Epithelial cell of esophagus (primary cell): ENCODE measurements at regions not wholly inside any gene's neighbourhood (a gene's known extent, or its start where the extent isn't known, plus 50 kb on each side); places are given as distances from the start of the nearest gene placed in this dataset.

Experiments
- DNase-seq: peaks from one replicate; pipeline ENCODE4 v3.0.0; 2010; ENCODE audit warnings: low read depth
- H3K4me3 ChIP-seq: 2 replicates; pipeline ENCODE4 v1.5.1; 2011; ENCODE audit warnings: mild to moderate bottlenecking, low read length, control low read depth
- TF ChIP-seq, protein P1 (sequence below): IDR thresholded peaks from 2 replicates; pipeline ENCODE4 v1.5.1; 2011; ENCODE audit warnings: low read depth, mild to moderate bottlenecking, low read length, control low read depth, inconsistent platforms; ENCODE audit not compliant: insufficient read depth; ENCODE audit errors: missing control alignments

DNA sequence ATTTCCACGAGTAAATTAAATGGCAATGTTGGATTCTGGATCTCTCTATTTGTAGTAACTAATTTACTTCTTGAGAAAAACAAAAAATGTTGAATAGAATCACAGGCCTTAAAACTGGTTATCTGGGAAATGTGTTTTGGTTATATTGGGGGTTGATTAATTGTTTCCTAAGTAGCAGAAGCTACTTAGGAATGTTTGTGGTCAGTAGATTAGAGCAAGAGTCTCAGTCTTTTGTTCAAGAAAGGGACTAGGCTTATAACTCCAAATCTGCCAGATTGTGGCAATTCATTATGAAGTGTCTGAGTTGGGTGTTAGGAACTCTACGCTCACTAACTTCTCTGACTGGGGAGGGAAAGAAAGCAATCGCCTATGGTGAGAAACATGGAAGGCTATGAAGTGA is 244.3 kb upstream of the PHYHIPL start:
- H3K4me3 ChIP-seq = no peak overlapping the region
- TF ChIP-seq, protein P1, sequence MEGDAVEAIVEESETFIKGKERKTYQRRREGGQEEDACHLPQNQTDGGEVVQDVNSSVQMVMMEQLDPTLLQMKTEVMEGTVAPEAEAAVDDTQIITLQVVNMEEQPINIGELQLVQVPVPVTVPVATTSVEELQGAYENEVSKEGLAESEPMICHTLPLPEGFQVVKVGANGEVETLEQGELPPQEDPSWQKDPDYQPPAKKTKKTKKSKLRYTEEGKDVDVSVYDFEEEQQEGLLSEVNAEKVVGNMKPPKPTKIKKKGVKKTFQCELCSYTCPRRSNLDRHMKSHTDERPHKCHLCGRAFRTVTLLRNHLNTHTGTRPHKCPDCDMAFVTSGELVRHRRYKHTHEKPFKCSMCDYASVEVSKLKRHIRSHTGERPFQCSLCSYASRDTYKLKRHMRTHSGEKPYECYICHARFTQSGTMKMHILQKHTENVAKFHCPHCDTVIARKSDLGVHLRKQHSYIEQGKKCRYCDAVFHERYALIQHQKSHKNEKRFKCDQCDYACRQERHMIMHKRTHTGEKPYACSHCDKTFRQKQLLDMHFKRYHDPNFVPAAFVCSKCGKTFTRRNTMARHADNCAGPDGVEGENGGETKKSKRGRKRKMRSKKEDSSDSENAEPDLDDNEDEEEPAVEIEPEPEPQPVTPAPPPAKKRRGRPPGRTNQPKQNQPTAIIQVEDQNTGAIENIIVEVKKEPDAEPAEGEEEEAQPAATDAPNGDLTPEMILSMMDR = no peak
- no peak for DNase-seq

DNA sequence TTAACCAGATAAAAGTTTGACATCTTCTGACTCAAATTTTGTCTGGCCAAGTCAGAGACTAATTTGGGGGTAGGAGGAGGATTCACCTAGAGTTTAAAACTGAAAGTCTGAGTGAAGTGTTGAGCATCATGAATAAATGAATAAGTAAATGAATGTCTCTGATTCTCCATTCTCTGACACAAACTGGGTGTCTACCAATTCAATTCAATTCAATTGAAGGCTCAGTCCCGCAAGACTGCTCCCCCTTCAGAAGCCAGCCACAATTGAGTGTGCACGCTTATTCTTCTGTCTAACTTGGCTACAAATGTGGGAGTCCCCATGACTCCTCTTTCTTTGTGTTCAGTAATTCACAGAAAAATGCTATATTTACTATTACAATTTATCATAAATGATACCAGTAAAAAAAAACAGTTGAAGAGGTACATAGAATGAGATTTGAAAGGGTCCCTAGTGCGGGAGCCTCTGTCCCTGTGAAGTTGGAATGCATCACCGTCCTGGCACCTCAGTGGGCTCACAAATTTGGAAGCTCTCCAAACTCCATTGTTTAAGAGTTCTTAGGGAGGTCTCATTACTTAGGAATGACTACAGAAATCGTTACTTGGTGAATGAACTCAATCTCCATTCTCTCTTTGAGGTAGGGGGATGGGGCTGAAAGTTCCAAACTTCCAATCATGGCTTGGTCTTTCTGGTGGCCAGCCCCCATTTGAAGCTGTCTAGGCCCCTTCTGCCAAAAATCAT is 243.7 kb upstream of the PHYHIPL start:
- H3K4me3 ChIP-seq = no peak overlapping the region
- DNase-seq = no peak
- TF ChIP-seq, protein P1 = no peak

DNA sequence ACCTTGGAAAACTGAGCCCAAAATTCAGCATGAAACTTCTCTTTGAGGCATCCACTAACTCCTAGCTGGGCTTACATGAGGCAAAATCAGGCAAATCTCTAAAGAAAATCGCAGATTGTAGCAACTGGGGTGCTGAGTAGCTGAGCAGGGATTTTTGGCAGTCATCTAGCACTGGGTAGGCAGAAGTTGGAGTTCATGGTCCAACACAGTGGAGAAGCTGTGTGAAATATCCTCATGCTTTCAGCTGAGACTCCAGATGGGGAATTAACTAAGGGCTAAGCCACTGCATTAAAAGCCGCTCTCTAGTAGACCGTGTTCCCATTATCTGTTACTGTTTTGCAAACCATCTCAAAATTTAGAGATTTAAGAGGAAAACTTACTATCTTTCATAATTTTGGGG is 240.1 kb upstream of the PHYHIPL start:
- H3K4me3 ChIP-seq = no peak overlapping the region
- TF ChIP-seq, protein P1 = no peak
- DNase-seq = no peak

DNA sequence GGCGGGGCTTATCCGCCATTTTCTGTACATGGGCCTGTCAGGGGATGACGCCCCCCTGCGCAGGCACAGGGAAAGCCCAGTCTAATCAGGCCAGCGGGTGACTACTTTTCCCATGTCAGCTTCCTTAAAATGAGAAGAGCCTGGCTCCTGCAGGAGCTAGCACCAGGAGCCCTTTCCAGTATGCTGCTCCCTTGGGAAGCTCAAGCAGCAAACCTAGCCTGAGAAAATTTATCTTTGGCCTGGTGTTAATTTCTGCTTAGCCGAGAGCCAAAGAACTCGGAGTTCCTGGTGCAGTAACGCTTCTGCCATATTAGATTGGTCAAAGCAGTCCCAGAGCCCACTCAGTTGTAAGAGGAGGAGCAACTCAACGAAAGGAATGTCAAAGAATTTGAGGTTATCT is 239.0 kb upstream of the PHYHIPL start:
- no peak for DNase-seq
- no peak overlapping the region for H3K4me3 ChIP-seq
- TF ChIP-seq, protein P1 = no peak

DNA sequence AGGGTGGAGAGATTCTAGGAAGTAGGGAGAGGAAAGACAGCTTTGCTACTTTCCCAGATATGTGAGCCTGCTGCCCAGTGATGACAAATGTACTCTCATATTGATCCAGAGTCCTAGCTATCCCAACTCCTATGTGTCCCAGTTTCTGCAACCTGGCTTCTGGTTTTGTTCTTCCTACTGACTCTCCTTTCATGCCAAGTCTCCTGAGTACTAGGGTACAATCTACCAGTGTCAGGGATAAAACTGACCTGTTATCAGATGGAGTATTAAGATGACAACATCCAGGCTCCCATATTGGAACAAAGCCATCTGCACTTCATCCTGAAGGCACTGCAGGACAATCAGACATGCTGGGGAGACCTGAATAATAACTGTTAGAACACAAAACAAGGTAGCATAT is 233.7 kb upstream of the PHYHIPL start:
- DNase-seq = no peak
- TF ChIP-seq, protein P1 = no peak

DNA sequence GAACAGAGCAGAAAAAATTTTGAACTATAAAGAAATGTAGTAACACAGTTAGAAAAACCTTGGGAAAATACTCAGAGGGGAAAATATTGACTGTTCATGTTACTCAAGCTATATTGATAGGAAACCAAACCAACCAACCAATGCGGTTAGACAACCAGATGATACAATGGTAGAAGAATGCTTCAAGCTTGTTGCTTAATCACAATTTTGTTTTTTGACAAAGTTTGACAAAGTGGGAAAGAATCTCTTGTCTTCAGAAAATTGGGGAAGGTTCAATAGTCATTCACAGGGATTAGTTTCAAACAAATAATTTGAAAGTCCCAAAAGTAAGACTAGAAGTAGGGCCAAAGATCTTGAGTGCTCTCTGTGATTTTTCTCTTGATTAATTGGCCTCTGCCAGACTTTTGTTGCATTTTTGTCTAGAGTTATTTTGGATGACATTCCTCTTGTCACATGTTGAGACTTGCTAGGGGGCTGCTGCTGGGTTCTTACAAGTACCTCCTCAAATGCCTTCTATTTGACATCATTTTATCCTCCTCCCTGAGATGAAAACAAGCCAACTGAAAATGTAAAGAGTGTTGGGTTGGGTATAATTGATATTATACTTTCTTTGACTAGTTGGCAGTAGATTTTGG is 233.1 kb upstream of the PHYHIPL start:
- TF ChIP-seq, protein P1 = no peak
- no peak overlapping the region for H3K4me3 ChIP-seq
- peak; percentile 54 for DNase-seq

More for the DNA sequence above, 233.7 kb upstream of the PHYHIPL start:
- H3K4me3 ChIP-seq = no peak overlapping the region
